ENCODE measurements at regions not wholly inside any gene's neighbourhood (a gene's known extent, or its start where the extent isn't known, plus 50 kb on each side); places are given as distances from the start of the nearest gene placed in this dataset.
"Not testable (repeated sequence)": the region's sequence is repeated elsewhere in the genome, so short reads cannot be mapped to it uniquely, and the experiment has no call there.

DNA sequence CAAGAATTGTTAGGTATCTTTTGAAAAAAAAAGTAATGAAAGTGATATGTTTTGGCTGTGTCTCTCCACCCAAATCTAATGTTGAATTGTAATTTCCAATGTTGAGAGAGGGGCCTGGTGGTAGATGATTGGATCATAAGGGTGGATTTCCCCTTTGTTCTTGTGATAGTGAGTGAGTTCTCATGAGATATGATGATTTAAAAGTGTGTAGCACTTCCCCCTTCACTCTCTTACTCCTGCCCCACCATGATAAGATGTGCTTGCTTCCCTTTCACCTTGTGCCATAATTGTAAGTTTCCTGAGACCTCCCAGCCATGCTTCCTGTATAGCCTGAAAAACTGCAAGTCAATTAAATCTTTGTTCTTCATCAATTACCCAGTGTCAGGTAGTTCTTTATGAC, 70.7 kb downstream of the XCL2 start:
- Histone ChIP-seq H3K9me3 (ENCODE audit: insufficient read depth, low read depth, low read length) (peaks cover 14% of the 10 kb centered on the region), H3K27me3 (ENCODE audit: insufficient read depth, low read length) (no peaks in the 10 kb centered on the region), H3K4me1 (ENCODE audit: insufficient read depth, low read length) (peaks cover 12% of the 10 kb centered on the region; the same call in 1 of the 2 replicates), H3K4me3 (ENCODE audit: low read length) (no peak overlapping the region), H3K27ac (ENCODE audit: low read depth, low read length) (no peak overlapping the region), H3K9ac (ENCODE audit: low read depth, low read length) (no peak overlapping the region), H3K36me3 (ENCODE audit: insufficient read depth, low read length) (no peaks in the 10 kb centered on the region)

DNA sequence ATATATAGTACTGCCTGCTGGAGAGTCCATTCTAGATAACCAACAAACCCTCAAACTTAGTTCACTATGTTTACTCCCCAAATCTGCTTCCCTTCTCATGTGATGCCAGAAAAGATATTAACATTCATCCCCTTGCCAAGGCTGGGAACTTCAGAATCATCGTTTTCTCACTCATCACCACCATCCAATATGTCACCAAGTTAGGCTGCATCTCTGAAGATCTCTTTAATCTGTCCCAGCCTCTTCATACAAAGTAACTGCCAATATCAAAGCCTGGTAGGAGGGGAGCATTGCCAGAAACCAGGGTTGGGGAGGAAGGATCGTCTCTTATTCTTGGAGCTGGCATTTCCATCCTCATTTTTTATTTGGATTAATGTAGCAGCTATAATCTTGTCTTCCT, 71.6 kb downstream of the XCL2 start:
- no peak overlapping the region for H3K4me3 ChIP-seq (ENCODE audit: low read length)
- H3K9ac ChIP-seq (ENCODE audit: low read depth, low read length), result no peak overlapping the region
- H3K27me3 ChIP-seq (ENCODE audit: insufficient read depth, low read length), result no peaks in the 10 kb centered on the region
- H3K4me1 ChIP-seq (ENCODE audit: insufficient read depth, low read length), result peaks cover 20% of the 10 kb centered on the region; the same call in 1 of the 2 replicates
- peaks cover 14% of the 10 kb centered on the region for H3K9me3 ChIP-seq (ENCODE audit: insufficient read depth, low read depth, low read length)
- no peaks in the 10 kb centered on the region for H3K36me3 ChIP-seq (ENCODE audit: insufficient read depth, low read length)
- no peak overlapping the region for H3K27ac ChIP-seq (ENCODE audit: low read depth, low read length)
- WGBS, result 92% methylated on average over 1 of the region's 2 CpGs

DNA sequence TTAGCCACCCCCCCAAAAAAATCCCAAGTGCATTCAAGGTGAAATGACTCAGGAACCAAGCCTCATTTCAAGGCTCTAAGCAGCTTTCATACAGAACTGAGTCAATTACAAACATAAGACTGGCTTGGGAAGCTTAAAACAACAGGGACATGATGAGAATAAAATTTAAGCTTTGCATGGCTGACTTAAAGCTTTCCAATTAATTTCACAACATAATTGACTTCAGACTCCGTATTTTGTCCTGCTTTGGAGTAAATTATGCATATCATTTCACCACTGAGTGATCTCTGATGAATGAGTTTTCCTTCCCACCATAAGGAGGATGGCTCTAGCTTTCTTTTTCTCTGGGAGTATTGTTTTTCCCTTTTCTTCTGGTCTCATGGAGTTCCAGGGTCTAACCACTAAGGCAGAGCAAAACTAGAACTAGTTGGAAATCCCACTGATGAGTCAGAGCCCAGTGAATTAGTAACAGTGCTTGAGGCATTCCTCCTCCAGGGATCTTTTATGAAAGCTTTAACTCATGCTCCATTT, 72.8 kb downstream of the XCL2 start:
- Histone ChIP-seq H3K27me3 (ENCODE audit: insufficient read depth, low read length) (no peaks in the 10 kb centered on the region), H3K27ac (ENCODE audit: low read depth, low read length) (no peak overlapping the region), H3K4me1 (ENCODE audit: insufficient read depth, low read length) (peaks cover 32% of the 10 kb centered on the region; the same call in 1 of the 2 replicates), H3K36me3 (ENCODE audit: insufficient read depth, low read length) (no peaks in the 10 kb centered on the region), H3K4me3 (ENCODE audit: low read length) (no peak overlapping the region), H3K9ac (ENCODE audit: low read depth, low read length) (no peak overlapping the region), H3K9me3 (ENCODE audit: insufficient read depth, low read depth, low read length) (peaks cover 14% of the 10 kb centered on the region)
- 73% methylated on average over 1 of the region's 1 CpG for WGBS

DNA sequence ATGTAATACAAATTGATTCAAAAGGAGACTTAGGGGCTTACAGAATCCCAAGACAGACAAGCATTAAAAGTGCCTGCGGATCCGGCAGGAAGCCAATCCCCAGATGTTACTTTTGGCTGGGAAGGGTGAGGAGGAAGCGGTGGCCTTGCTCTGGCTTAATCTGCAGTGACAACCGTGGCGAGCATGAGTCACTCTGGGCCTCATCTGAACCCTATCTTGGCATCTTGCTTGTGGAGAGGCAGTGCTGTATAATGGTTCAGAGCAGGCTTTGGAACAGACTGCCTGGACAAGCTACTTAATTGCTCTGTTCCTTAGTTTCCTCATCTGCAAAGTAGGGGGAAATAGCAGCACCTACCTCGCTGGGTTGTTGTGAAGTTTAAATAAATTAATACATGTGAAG, 74.1 kb downstream of the XCL2 start:
- Histone ChIP-seq H3K4me1 (ENCODE audit: insufficient read depth, low read length) (peaks cover 32% of the 10 kb centered on the region; the same call in 1 of the 2 replicates), H3K9me3 (ENCODE audit: insufficient read depth, low read depth, low read length) (peaks cover 8% of the 10 kb centered on the region), H3K27ac (ENCODE audit: low read depth, low read length) (no peak overlapping the region), H3K27me3 (ENCODE audit: insufficient read depth, low read length) (no peaks in the 10 kb centered on the region), H3K9ac (ENCODE audit: low read depth, low read length) (no peak overlapping the region), H3K36me3 (ENCODE audit: insufficient read depth, low read length) (no peaks in the 10 kb centered on the region), H3K4me3 (ENCODE audit: low read length) (no peak overlapping the region)
- WGBS, result 75% methylated on average over 6 of the region's 6 CpGs

DNA sequence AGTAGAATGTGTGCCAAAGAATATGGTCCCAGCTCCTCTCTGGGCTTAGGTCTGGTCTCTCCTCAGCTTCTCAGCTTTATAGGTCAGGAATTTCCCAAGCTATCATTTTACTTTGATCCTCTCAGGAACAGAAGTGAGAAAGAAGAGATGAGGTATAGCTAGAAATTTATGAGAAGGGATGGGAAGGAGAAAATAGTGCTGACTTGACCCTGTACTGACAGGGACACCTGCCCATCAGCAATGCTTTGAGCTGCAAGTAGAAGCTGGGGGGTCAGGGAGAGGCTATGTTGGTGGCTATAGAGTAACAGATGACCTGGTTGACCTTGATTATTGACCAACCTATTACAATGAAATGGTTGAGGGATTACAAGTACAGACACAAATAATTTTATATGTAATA, 75.0 kb downstream of the XCL2 start:
- Histone ChIP-seq H3K36me3 (ENCODE audit: insufficient read depth, low read length) (no peaks in the 10 kb centered on the region), H3K4me1 (ENCODE audit: insufficient read depth, low read length) (peaks cover 32% of the 10 kb centered on the region; the same call in 1 of the 2 replicates), H3K4me3 (ENCODE audit: low read length) (no peak overlapping the region), H3K9ac (ENCODE audit: low read depth, low read length) (no peak overlapping the region), H3K27ac (ENCODE audit: low read depth, low read length) (no peak overlapping the region; the same call in 1 of the 2 replicates), H3K9me3 (ENCODE audit: insufficient read depth, low read depth, low read length) (no peaks in the 10 kb centered on the region), H3K27me3 (ENCODE audit: insufficient read depth, low read length) (no peaks in the 10 kb centered on the region)

DNA sequence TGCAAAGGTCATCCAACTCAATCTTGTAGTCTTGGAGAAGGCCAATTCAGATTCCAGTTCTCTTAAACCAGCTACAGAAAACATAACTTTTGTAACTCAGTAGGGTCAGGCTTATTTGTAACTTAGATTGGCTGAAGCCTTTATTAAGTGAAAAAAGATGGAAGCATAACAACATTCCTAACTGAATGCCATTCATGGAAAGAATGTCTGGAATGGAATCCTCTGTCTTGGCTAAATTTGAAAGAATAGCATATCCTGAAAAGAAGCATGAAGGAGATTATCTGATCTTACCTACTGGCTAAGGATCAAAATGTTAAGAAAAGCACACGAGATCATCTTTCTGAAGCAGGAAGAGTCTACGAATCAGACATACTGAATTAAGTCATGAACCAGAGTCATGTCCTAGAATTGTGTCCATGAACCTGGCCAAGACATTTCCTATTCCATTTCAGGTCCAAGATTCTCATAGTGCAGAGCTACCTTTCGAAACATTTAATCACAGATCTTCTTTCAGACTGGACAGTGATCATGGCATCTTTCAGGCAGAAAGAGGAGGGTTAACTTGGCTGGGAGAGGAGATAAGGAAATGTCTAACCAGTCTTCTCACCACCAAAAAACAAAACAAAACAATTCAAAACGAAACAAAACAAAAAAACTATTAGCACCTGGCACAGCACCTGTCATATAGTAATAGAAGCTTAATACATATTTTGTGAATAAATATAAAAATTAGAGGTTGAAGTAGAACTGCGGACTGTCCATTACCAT, 75.6 kb downstream of the XCL2 start:
- Histone ChIP-seq H3K4me3 (ENCODE audit: low read length) (no peak overlapping the region), H3K27ac (ENCODE audit: low read depth, low read length) (no peak overlapping the region), H3K36me3 (ENCODE audit: insufficient read depth, low read length) (no peaks in the 10 kb centered on the region), H3K27me3 (ENCODE audit: insufficient read depth, low read length) (no peaks in the 10 kb centered on the region), H3K9ac (ENCODE audit: low read depth, low read length) (no peak overlapping the region), H3K9me3 (ENCODE audit: insufficient read depth, low read depth, low read length) (no peaks in the 10 kb centered on the region), H3K4me1 (ENCODE audit: insufficient read depth, low read length) (peaks cover 32% of the 10 kb centered on the region; the same call in 1 of the 2 replicates)
- WGBS, result 87% methylated on average over 4 of the region's 5 CpGs

DNA sequence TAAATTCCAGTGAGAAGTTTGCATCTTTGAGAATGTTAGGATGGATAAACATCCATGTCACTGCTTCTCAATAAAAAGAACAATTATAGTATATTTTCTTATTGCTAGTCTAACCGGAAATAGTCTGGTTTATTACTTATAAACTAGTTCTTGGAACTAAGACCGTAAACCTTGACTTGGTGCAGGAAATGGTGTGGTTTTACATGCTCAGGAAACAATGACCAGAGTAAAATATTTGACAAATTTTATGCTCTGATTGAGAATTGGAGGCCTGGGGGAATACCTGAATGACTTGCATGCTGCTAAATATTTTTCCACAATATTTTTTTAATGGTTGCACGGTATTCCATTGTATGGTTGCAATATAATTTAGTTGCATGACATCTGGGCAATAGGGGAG, 76.3 kb downstream of the XCL2 start:
- no peaks in the 10 kb centered on the region for H3K36me3 ChIP-seq (ENCODE audit: insufficient read depth, low read length)
- H3K4me1 ChIP-seq (ENCODE audit: insufficient read depth, low read length), result peaks cover 32% of the 10 kb centered on the region; the same call in 1 of the 2 replicates
- WGBS, result 96% methylated on average over 3 of the region's 3 CpGs
- H3K4me3 ChIP-seq (ENCODE audit: low read length), result no peak overlapping the region
- H3K27ac ChIP-seq (ENCODE audit: low read depth, low read length), result no peak overlapping the region
- H3K9me3 ChIP-seq (ENCODE audit: insufficient read depth, low read depth, low read length), result no peaks in the 10 kb centered on the region
- H3K9ac ChIP-seq (ENCODE audit: low read depth, low read length), result no peak overlapping the region
- no peaks in the 10 kb centered on the region for H3K27me3 ChIP-seq (ENCODE audit: insufficient read depth, low read length)

DNA sequence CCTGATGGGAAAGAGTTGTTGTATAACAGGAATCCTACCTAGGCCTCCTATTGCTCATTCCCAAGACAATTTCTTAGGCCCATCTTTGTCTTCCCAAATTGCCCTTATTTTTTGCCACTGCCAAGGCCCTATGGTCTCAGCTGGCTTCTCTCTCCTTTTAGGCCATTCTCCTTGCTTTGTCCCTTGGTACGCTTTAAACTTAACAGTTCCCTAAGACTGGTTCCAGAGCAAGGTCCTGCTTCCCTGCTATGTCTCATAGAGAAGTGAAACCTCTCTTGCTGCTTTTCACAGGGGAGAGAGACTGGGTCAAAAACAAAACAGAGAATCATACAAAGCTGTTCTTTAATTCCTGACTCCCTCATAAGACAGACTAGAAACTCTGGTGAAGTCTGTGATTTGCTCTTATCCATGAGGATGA, 77.1 kb downstream of the XCL2 start:
- Histone ChIP-seq H3K4me1 (ENCODE audit: insufficient read depth, low read length) (peaks cover 32% of the 10 kb centered on the region; the same call in 1 of the 2 replicates), H3K9ac (ENCODE audit: low read depth, low read length) (no peak overlapping the region), H3K4me3 (ENCODE audit: low read length) (no peak overlapping the region), H3K27me3 (ENCODE audit: insufficient read depth, low read length) (no peaks in the 10 kb centered on the region), H3K9me3 (ENCODE audit: insufficient read depth, low read depth, low read length) (no peaks in the 10 kb centered on the region; the same call in 1 of the 2 replicates), H3K27ac (ENCODE audit: low read depth, low read length) (no peak overlapping the region), H3K36me3 (ENCODE audit: insufficient read depth, low read length) (no peaks in the 10 kb centered on the region)
- WGBS, result 100% methylated on average over 1 of the region's 1 CpG

DNA sequence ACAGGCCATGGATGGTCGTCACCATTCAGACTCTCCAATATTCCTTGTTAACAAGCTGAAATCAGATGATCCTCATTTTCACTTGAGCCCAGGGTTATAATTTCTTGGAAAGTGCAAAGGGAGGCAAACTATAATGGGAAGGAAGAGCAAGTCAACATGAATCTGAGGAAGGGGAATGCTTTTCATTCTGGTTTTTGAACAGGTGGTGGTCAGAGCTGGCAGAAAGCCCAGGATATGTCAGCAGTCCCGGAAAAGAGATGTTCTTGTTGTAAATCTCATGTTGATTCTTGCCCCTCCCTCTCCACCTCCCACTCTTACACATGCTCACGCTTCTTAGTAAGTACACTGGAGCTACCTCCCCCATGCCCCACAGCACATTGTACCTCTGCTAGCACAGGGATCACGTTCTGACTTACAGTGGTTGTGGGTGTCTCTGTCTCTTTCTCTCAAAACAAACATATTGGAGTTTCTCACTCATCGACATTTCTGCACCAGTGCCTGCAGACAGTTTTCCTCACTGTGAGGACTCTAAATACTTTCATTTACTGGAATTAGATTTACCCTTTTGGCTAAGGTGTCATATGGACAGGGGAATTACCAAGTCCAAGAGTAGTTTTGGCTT, 77.6 kb downstream of the XCL2 start:
- WGBS, result 79% methylated on average over 5 of the region's 5 CpGs
- no peaks in the 10 kb centered on the region for H3K36me3 ChIP-seq (ENCODE audit: insufficient read depth, low read length)
- no peak overlapping the region for H3K27ac ChIP-seq (ENCODE audit: low read depth, low read length)
- H3K4me1 ChIP-seq (ENCODE audit: insufficient read depth, low read length), result peaks cover 32% of the 10 kb centered on the region; the same call in 1 of the 2 replicates
- peaks cover 4% of the 10 kb centered on the region; the same call in 1 of the 2 replicates for H3K9me3 ChIP-seq (ENCODE audit: insufficient read depth, low read depth, low read length)
- no peaks in the 10 kb centered on the region for H3K27me3 ChIP-seq (ENCODE audit: insufficient read depth, low read length)
- H3K4me3 ChIP-seq (ENCODE audit: low read length), result no peak overlapping the region
- no peak overlapping the region for H3K9ac ChIP-seq (ENCODE audit: low read depth, low read length)

DNA sequence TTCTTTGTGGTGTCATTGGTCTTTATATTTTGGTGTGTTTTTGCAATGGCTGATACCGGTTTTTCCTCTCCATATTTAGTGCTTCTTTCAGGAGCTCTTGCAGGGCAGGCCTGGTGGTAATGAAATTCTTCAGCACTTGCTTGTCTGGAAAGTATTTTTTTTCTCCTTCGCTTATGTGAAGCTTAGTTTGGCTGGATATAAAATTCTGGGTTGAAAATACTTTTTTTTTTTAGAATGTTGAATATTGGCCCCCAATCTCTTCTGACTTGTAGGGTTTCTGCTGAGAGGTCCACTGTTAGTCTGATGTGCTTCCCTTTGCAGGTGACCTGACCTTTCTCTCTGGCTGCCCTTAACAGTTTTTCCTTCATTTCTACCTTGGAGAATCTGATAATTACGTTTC, 82.7 kb downstream of the XCL2 start:
- WGBS, result 95% methylated on average over 3 of the region's 3 CpGs

DNA sequence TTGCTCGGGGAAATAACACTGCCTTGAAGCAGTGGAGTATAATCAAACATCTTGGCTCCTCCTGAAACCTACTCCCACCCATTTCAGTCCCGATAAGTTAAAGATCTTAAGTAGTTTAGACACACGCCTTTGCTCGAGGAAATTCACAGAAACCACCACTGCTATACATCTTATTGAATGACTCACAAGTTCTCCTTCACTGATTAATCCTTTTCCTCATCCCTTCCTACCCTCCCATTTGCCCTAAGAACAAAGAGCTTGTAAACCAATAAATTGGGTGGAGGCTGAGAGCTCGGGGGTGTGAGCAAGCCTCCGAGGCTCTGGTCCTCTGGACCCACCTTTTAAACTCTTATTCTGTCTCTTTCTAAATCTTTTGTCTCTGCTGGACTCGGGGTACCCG, 86.5 kb downstream of the XCL2 start:
- H3K4me3 ChIP-seq (ENCODE audit: low read length); H3K27me3 ChIP-seq (ENCODE audit: insufficient read depth, low read length); H3K27ac ChIP-seq (ENCODE audit: low read depth, low read length); H3K36me3 ChIP-seq (ENCODE audit: insufficient read depth, low read length); H3K4me1 ChIP-seq (ENCODE audit: insufficient read depth, low read length); H3K9me3 ChIP-seq (ENCODE audit: insufficient read depth, low read depth, low read length); H3K9ac ChIP-seq (ENCODE audit: low read depth, low read length): not testable (repeated sequence)
- WGBS, result 95% methylated on average over 8 of the region's 8 CpGs

More for the DNA sequence above, 82.7 kb downstream of the XCL2 start:
- not testable (repeated sequence) for H3K27ac ChIP-seq (ENCODE audit: low read depth, low read length); H3K36me3 ChIP-seq (ENCODE audit: insufficient read depth, low read length); H3K9ac ChIP-seq (ENCODE audit: low read depth, low read length); H3K27me3 ChIP-seq (ENCODE audit: insufficient read depth, low read length); H3K9me3 ChIP-seq (ENCODE audit: insufficient read depth, low read depth, low read length); H3K4me3 ChIP-seq (ENCODE audit: low read length); H3K4me1 ChIP-seq (ENCODE audit: insufficient read depth, low read length)
